ENCODE measurements at regions not wholly inside any gene's neighbourhood (a gene's known extent, or its start where the extent isn't known, plus 50 kb on each side); places are given as distances from the start of the nearest gene placed in this dataset.
"Not testable (repeated sequence)": the region's sequence is repeated elsewhere in the genome, so short reads cannot be mapped to it uniquely, and the experiment has no call there.

GRCh38 chr16:29231244-29231643 is 175.3 kb downstream of the NPIPB11 start:
- DNase-seq, result no peak

- no peak for DNase-seq
These were observed 175.8 kb downstream of the NPIPB11 start for GRCh38 chr16:29230671-29231096.

- DNase-seq, result not testable (repeated sequence)
These were observed 176.4 kb downstream of the NPIPB11 start for GRCh38 chr16:29230006-29230668.

- DNase-seq, result not testable (repeated sequence)
These were observed 176.9 kb downstream of the NPIPB11 start for GRCh38 chr16:29229616-29230005.

- DNase-seq, result not testable (repeated sequence)
These were observed 177.6 kb downstream of the NPIPB11 start for GRCh38 chr16:29228664-29229611.

GRCh38 chr16:29227751-29228663 is 178.5 kb downstream of the NPIPB11 start:
- peak; percentile 80 for DNase-seq

GRCh38 chr16:29226782-29227181 is 179.7 kb downstream of the NPIPB11 start:
- no peak for DNase-seq

GRCh38 chr16:29224675-29225074 is 181.8 kb downstream of the NPIPB11 start:
- not testable (repeated sequence) for DNase-seq

- DNase-seq, result not testable (repeated sequence)
These were observed 183.9 kb downstream of the NPIPB11 start for GRCh38 chr16:29222615-29223014.

- DNase-seq, result not testable (repeated sequence)
These were observed 184.5 kb downstream of the NPIPB11 start for GRCh38 chr16:29222008-29222407.

- DNase-seq, result not testable (repeated sequence)
These were observed 185.1 kb downstream of the NPIPB11 start for GRCh38 chr16:29221281-29221955.

- DNase-seq, result not testable (repeated sequence)
These were observed 185.8 kb downstream of the NPIPB11 start for GRCh38 chr16:29220647-29221191.

- not testable (repeated sequence) for DNase-seq
These were observed 186.4 kb downstream of the NPIPB11 start for GRCh38 chr16:29219966-29220646.

- not testable (repeated sequence) for DNase-seq
These were observed 186.9 kb downstream of the NPIPB11 start for GRCh38 chr16:29219562-29219961.

GRCh38 chr16:29218649-29219048 is 187.9 kb downstream of the NPIPB11 start:
- peak; percentile 22 for DNase-seq

- DNase-seq, result not testable (repeated sequence)
These were observed 188.3 kb downstream of the NPIPB11 start for GRCh38 chr16:29218171-29218570.

- DNase-seq, result not testable (repeated sequence)
These were observed 188.8 kb downstream of the NPIPB11 start for GRCh38 chr16:29217752-29218126.

- not testable (repeated sequence) for DNase-seq
These were observed 189.3 kb downstream of the NPIPB11 start for GRCh38 chr16:29217104-29217751.

GRCh38 chr16:29213770-29214169 is 192.7 kb downstream of the NPIPB11 start:
- not testable (repeated sequence) for DNase-seq

GRCh38 chr16:29213251-29213650 is 193.3 kb downstream of the NPIPB11 start:
- not testable (repeated sequence) for DNase-seq

All from DMS53 (cell line).